ENCODE measurements at regions not wholly inside any gene's neighbourhood (a gene's known extent, or its start where the extent isn't known, plus 50 kb on each side); places are given as distances from the start of the nearest gene placed in this dataset.

DNA sequence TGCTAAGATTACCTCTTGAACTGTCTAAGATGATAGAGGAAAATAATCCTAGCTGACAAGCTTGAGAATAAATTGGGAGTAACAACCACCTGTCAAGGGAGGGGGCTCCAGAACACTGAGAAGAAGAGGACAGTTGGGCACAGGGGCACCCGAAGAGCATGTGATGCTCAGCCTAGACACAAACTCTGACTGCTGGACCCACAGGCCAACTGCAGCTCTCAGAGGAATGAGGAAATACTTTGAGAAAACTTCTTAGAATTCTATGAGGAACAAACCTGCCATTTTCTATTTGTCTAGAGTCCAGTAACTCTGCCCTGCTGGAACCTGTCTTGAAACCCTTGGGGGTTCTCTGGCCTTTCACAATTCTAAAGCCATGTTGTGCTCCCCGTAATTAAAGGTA is 124.1 kb upstream of the KCNK2 start:
- TF ChIP-seq, protein P1, sequence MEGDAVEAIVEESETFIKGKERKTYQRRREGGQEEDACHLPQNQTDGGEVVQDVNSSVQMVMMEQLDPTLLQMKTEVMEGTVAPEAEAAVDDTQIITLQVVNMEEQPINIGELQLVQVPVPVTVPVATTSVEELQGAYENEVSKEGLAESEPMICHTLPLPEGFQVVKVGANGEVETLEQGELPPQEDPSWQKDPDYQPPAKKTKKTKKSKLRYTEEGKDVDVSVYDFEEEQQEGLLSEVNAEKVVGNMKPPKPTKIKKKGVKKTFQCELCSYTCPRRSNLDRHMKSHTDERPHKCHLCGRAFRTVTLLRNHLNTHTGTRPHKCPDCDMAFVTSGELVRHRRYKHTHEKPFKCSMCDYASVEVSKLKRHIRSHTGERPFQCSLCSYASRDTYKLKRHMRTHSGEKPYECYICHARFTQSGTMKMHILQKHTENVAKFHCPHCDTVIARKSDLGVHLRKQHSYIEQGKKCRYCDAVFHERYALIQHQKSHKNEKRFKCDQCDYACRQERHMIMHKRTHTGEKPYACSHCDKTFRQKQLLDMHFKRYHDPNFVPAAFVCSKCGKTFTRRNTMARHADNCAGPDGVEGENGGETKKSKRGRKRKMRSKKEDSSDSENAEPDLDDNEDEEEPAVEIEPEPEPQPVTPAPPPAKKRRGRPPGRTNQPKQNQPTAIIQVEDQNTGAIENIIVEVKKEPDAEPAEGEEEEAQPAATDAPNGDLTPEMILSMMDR (IDR thresholded peaks at IDR 0.05): no peak
- no peak for TF ChIP-seq POLR2A (IDR thresholded peaks at IDR 0.05)
- no peak for DNase-seq
- Histone ChIP-seq H3K4me3 (no peak overlapping the region), H3K27ac (no peak overlapping the region), H3K36me3 (replicated peaks in 1 of 2; ENCODE audit: insufficient read depth in 1 of 2, low read depth in 2 of 2) (no peaks in the 10 kb centered on the region), H3K4me1 (no peaks in the 10 kb centered on the region), H3K9me3 (no peaks in the 10 kb centered on the region), H3K27me3 (no peaks in the 10 kb centered on the region)
- intact Hi-C loops (cut with DNase I): no loop called here
- ATAC-seq: no peak
- WGBS, 2 donors: 42 to 53% methylated on average over 2 of the region's 2 CpGs

DNA sequence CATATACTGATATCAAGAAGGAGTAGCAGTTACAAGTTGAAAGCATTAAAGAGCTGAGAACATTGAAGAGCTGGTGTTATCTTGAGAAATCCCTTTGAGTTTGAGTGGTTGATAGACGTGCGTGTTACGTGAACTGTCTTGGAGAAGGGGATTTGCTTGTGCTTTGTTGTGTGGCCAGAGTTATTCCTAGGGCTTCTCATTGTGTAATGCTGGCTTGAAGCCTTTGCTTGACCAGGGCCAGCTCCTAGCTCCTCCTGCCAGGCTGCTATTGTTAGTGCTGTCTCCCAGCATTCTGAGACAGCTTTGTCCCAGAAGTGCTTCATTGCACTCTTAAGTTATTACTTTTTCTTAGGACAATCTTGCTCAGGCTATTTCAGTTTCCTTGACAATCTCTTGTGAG is 116.2 kb upstream of the KCNK2 start:
- intact Hi-C loops (cut with DNase I): no loop called here

DNA sequence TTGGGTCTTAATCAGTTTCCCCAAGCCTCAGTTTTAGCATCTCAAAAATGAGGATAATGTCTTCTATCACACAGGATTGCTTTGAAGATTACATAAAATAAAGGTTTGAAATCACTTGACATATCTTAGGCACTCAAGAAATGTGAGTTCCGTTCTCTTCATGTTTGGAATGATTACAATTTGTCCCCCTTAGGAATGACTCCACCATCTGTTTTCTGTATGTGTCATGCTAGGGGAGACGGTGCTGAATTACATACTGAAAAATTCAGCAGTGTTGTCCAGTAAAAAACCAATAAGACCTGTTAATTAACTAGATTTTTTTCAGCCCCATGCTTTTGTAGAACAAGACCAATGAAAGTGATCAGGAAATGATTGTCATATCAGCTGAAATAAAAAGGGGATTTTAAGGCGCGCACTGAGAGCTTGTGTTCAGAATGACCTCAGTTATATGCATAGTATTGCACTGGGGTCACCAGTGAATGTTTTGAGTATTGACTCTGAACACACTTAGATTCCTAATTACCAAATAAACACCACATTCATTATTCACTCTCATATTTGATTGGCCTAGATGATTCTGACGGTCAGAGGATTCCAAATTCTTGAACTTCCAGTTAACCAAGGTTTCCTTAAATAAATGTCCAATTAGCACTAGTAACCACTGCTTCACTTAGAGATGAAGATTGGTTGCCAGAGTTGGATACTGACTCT is 114.5 kb upstream of the KCNK2 start:
- WGBS, 2 donors: 60 to 70% methylated on average over 5 of the region's 5 CpGs
- no peak for DNase-seq
- Histone ChIP-seq H3K4me1 (no peaks in the 10 kb centered on the region), H3K27me3 (no peaks in the 10 kb centered on the region), H3K9me3 (no peaks in the 10 kb centered on the region), H3K4me3 (no peak overlapping the region), H3K36me3 (replicated peaks in 1 of 2; ENCODE audit: insufficient read depth in 1 of 2, low read depth in 2 of 2) (no peaks in the 10 kb centered on the region), H3K27ac (no peak overlapping the region)
- intact Hi-C loops (cut with DNase I): no loop called here
- no peak for ATAC-seq
- TF ChIP-seq, protein P1 (IDR thresholded peaks at IDR 0.05): no peak
- TF ChIP-seq POLR2A (IDR thresholded peaks at IDR 0.05): no peak

More for the DNA sequence above, 116.2 kb upstream of the KCNK2 start:
- H3K27me3 ChIP-seq: no peaks in the 10 kb centered on the region
- 67 to 69% methylated on average over 3 of the region's 3 CpGs for WGBS, 2 donors
- H3K4me1 ChIP-seq: no peaks in the 10 kb centered on the region
- no peaks in the 10 kb centered on the region for H3K36me3 ChIP-seq (replicated peaks in 1 of 2; ENCODE audit: insufficient read depth in 1 of 2, low read depth in 2 of 2)
- no peak for ATAC-seq
- no peaks in the 10 kb centered on the region for H3K9me3 ChIP-seq
- DNase-seq: no peak
- no peak overlapping the region for H3K27ac ChIP-seq
- H3K4me3 ChIP-seq: no peak overlapping the region
- TF ChIP-seq, protein P1 (IDR thresholded peaks at IDR 0.05): no peak
- no peak for TF ChIP-seq POLR2A (IDR thresholded peaks at IDR 0.05)

DNA sequence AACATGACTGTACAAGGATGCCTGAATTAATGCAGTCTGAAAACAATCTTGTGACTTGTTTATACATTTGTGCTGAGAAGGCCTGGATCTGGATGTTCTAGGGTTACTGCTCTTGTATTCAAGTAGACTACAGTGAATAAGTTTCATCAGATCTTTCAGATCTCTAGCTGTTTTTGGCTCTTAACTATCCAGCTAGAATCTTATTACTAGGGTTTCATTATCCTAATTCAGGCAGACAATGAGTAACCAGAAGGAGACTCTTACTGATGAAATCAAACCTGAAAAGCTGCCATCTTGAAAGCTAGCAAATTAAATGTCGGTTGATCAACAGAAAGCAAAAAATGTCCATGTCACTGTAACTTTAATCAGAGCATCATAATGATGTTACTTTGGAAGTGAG is 112.5 kb upstream of the KCNK2 start:
- no peaks in the 10 kb centered on the region for H3K27me3 ChIP-seq
- no peaks in the 10 kb centered on the region for H3K36me3 ChIP-seq (replicated peaks in 1 of 2; ENCODE audit: insufficient read depth in 1 of 2, low read depth in 2 of 2)
- intact Hi-C loops (cut with DNase I): no loop called here
- no peak overlapping the region for H3K27ac ChIP-seq
- H3K9me3 ChIP-seq: no peaks in the 10 kb centered on the region
- no peak overlapping the region for H3K4me3 ChIP-seq
- H3K4me1 ChIP-seq: no peaks in the 10 kb centered on the region
- DNase-seq: no peak
- TF ChIP-seq, protein P1 (IDR thresholded peaks at IDR 0.05): no peak
- no peak for TF ChIP-seq POLR2A (IDR thresholded peaks at IDR 0.05)
- ATAC-seq: no peak
- 57 to 65% methylated on average over 1 of the region's 1 CpG for WGBS, 2 donors

DNA sequence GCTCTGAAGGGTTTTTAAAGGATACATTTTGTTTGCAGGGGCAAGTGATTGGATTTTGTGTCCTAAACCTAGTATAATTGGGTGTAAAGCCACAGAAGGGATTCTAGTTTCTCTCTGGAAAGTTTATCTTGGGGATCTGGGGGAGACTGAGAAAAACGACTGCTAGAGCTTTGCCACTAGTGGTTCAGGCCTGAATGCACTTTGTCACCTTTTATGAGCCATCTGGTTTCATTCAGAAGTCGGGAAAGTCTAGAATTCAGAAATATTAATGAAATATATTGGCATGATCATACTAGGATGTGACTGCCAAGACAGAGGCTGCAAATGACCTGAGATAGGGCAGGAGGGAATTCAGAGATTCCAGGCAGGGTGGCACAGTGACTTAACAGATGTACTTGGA is 111.5 kb upstream of the KCNK2 start:
- DNase-seq: no peak
- H3K36me3 ChIP-seq (replicated peaks in 1 of 2; ENCODE audit: insufficient read depth in 1 of 2, low read depth in 2 of 2): no peaks in the 10 kb centered on the region
- TF ChIP-seq, protein P1 (IDR thresholded peaks at IDR 0.05): no peak
- no peak for TF ChIP-seq POLR2A (IDR thresholded peaks at IDR 0.05)

More for the DNA sequence above, 111.5 kb upstream of the KCNK2 start:
- Histone ChIP-seq H3K4me1 (no peaks in the 10 kb centered on the region), H3K27me3 (no peaks in the 10 kb centered on the region), H3K9me3 (no peaks in the 10 kb centered on the region), H3K4me3 (no peak overlapping the region), H3K27ac (no peak overlapping the region)
- no peak for ATAC-seq
- intact Hi-C loops (cut with DNase I): no loop called here
- 28 to 29% methylated on average over 2 of the region's 2 CpGs for WGBS, 2 donors
